ENCODE measurements at regions not wholly inside any gene's neighbourhood (a gene's known extent, or its start where the extent isn't known, plus 50 kb on each side); places are given as distances from the start of the nearest gene placed in this dataset.

DNA sequence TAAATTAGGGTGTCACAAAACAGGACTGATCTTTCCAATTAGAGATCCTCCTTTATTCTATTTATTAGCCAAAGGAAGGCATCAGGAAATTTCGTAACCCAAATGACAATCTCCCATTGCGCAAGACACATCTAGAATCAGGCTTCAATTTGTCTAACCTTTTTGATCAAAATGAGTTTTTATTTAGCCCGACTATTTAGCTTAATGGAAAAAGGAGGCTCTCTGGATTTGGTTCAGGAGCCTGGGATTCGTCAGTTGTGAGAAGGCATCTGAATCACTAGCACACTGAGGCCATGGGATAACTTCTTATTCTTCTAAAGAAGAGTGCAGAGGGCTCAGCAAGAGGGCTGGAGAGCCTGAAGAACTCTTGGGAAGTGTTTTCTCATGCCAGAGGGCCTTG lies 332.1 kb upstream of the ETAA1 start:
- Histone ChIP-seq H2AFZ (ENCODE audit: low read depth, low read length) (no peak overlapping the region), H3K27ac (ENCODE audit: insufficient read depth, low read depth, low read length) (no peak overlapping the region), H3K36me3 (ENCODE audit: control insufficient read depth in 2 of 2, extremely low read depth in 1 of 2, insufficient read depth in 2 of 2, low read length in 2 of 2) (no peaks in the 10 kb centered on the region), H4K20me1 (replicated peaks; ENCODE audit: control insufficient read depth, extremely low read depth, insufficient read depth, low read length) (no peaks in the 10 kb centered on the region), H3K27me3 (ENCODE audit: control insufficient read depth in 2 of 2, insufficient read depth in 2 of 2, low read length in 2 of 2) (peaks cover 0 to 6% of the 10 kb centered on the region in 2 experiments), H3K4me3 (replicated peaks in 1 of 3; ENCODE audit: insufficient read depth in 1 of 3, low read depth in 1 of 3, low read length in 3 of 3) (no peak overlapping the region), H3K9me3 (replicated peaks; ENCODE audit: control insufficient read depth, insufficient read depth, low read length) (no peaks in the 10 kb centered on the region), H3K4me2 (ENCODE audit: insufficient read depth, low read length) (no peak overlapping the region), H3K79me2 (ENCODE audit: control insufficient read depth, insufficient read depth, low read length) (no peaks in the 10 kb centered on the region), H3K9ac (replicated peaks; ENCODE audit: extremely low read depth, insufficient read depth, low read length) (no peak overlapping the region), H3K4me1 (ENCODE audit: control insufficient read depth, extremely low read depth, insufficient read depth, low read length) (no peaks in the 10 kb centered on the region), H3K9me1 (replicated peaks; ENCODE audit: control insufficient read depth, extremely low read depth, insufficient read depth, low read length) (no peaks in the 10 kb centered on the region)
- FAIRE-seq (no peak), DNase-seq (ENCODE audit: low read depth, low spot score) (no peak)
- dilution Hi-C loops (cut with MboI; ENCODE audit: extremely low pct_ligation_motif_present, low sequenced_read_pairs): no loop called here
- TF ChIP-seq, protein P1, sequence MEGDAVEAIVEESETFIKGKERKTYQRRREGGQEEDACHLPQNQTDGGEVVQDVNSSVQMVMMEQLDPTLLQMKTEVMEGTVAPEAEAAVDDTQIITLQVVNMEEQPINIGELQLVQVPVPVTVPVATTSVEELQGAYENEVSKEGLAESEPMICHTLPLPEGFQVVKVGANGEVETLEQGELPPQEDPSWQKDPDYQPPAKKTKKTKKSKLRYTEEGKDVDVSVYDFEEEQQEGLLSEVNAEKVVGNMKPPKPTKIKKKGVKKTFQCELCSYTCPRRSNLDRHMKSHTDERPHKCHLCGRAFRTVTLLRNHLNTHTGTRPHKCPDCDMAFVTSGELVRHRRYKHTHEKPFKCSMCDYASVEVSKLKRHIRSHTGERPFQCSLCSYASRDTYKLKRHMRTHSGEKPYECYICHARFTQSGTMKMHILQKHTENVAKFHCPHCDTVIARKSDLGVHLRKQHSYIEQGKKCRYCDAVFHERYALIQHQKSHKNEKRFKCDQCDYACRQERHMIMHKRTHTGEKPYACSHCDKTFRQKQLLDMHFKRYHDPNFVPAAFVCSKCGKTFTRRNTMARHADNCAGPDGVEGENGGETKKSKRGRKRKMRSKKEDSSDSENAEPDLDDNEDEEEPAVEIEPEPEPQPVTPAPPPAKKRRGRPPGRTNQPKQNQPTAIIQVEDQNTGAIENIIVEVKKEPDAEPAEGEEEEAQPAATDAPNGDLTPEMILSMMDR (IDR thresholded peaks at IDR 0.05; ENCODE audit: extremely low read depth in 1 of 2, insufficient read depth in 1 of 2, low read depth in 1 of 2, low read length in 2 of 2): no peak
- ChIA-PET POLR2A (no interaction called here), CTCF (no interaction called here)
- intact Hi-C loops (cut with micrococcal nuclease): no loop called here
- BruUV-seq (replicated peaks): no TSS peak

DNA sequence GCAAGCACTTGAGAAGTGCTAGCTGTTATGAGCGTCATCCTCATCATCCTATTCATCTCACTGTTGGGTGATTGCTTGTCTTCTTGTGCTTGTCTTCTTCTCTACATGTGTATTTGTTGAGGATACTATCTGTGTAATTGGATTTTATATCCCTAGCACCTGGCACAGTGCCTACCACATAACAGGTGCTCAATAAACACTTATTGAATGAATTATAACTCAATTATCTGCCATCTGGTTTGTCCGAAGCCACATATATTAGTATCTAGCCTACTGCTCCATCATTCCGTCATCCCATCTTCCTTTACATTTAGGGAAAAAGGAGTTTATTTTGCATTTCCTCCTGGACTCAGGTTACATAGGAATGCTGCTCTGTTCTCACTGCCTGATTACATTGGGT lies 330.4 kb upstream of the ETAA1 start:
- Histone ChIP-seq H3K9ac (replicated peaks; ENCODE audit: extremely low read depth, insufficient read depth, low read length) (no peak overlapping the region), H2AFZ (ENCODE audit: low read depth, low read length) (no peak overlapping the region), H3K27ac (ENCODE audit: insufficient read depth, low read depth, low read length) (no peak overlapping the region), H4K20me1 (replicated peaks; ENCODE audit: control insufficient read depth, extremely low read depth, insufficient read depth, low read length) (no peaks in the 10 kb centered on the region), H3K79me2 (ENCODE audit: control insufficient read depth, insufficient read depth, low read length) (no peaks in the 10 kb centered on the region), H3K9me3 (replicated peaks; ENCODE audit: control insufficient read depth, insufficient read depth, low read length) (no peaks in the 10 kb centered on the region), H3K4me2 (ENCODE audit: insufficient read depth, low read length) (no peak overlapping the region), H3K9me1 (replicated peaks; ENCODE audit: control insufficient read depth, extremely low read depth, insufficient read depth, low read length) (no peaks in the 10 kb centered on the region), H3K27me3 (ENCODE audit: control insufficient read depth in 2 of 2, insufficient read depth in 2 of 2, low read length in 2 of 2) (peaks cover 2 to 6% of the 10 kb centered on the region in 2 experiments), H3K36me3 (ENCODE audit: control insufficient read depth in 2 of 2, extremely low read depth in 1 of 2, insufficient read depth in 2 of 2, low read length in 2 of 2) (no peaks in the 10 kb centered on the region), H3K4me1 (ENCODE audit: control insufficient read depth, extremely low read depth, insufficient read depth, low read length) (no peaks in the 10 kb centered on the region), H3K4me3 (replicated peaks in 1 of 3; ENCODE audit: insufficient read depth in 1 of 3, low read depth in 1 of 3, low read length in 3 of 3) (no peak overlapping the region)
- BruUV-seq (replicated peaks): no TSS peak
- FAIRE-seq (no peak), DNase-seq (ENCODE audit: low read depth, low spot score) (no peak)
- intact Hi-C loops (cut with micrococcal nuclease) (no loop called here), dilution Hi-C loops (cut with MboI; ENCODE audit: extremely low pct_ligation_motif_present, low sequenced_read_pairs) (no loop called here)
- POLR2A ChIA-PET: no interaction called here
- CTCF ChIA-PET: no interaction called here
- TF ChIP-seq POLR2A (IDR thresholded peaks at IDR 0.05; ENCODE audit: low read depth, low read length): no peak
- TF ChIP-seq, protein P2, sequence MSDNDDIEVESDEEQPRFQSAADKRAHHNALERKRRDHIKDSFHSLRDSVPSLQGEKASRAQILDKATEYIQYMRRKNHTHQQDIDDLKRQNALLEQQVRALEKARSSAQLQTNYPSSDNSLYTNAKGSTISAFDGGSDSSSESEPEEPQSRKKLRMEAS (IDR thresholded peaks at IDR 0.05; ENCODE audit: insufficient read depth, insufficient read length): no peak
- TF ChIP-seq EZH2 (IDR thresholded peaks at IDR 0.05; ENCODE audit: borderline replicate concordance, low read depth, low read length, severe bottlenecking): no peak
- no peak for TF ChIP-seq POLR2AphosphoS5 (IDR thresholded peaks at IDR 0.05; ENCODE audit: insufficient read depth, low read depth, low read length)
- TF ChIP-seq MYC (IDR thresholded peaks at IDR 0.05; ENCODE audit: low read depth, low read length): no peak
- no peak for TF ChIP-seq GATA2 (IDR thresholded peaks at IDR 0.05; ENCODE audit: insufficient read depth, insufficient read length, low read depth, low read length)
- no peak for TF ChIP-seq JUN (IDR thresholded peaks at IDR 0.05; ENCODE audit: borderline replicate concordance, insufficient read depth, insufficient read length, low read depth)
- TF ChIP-seq, protein P1 (IDR thresholded peaks at IDR 0.05; ENCODE audit: extremely low read depth in 1 of 2, insufficient read depth in 1 of 2, low read depth in 1 of 2, low read length in 2 of 2): no peak
- TF ChIP-seq FOS (IDR thresholded peaks at IDR 0.05; ENCODE audit: borderline replicate concordance, insufficient read depth, low read length): no peak

Measured in endothelial cell of umbilical vein (primary cell).